ENCODE measurements at regions not wholly inside any gene's neighbourhood (a gene's known extent, or its start where the extent isn't known, plus 50 kb on each side); places are given as distances from the start of the nearest gene placed in this dataset.

DNA sequence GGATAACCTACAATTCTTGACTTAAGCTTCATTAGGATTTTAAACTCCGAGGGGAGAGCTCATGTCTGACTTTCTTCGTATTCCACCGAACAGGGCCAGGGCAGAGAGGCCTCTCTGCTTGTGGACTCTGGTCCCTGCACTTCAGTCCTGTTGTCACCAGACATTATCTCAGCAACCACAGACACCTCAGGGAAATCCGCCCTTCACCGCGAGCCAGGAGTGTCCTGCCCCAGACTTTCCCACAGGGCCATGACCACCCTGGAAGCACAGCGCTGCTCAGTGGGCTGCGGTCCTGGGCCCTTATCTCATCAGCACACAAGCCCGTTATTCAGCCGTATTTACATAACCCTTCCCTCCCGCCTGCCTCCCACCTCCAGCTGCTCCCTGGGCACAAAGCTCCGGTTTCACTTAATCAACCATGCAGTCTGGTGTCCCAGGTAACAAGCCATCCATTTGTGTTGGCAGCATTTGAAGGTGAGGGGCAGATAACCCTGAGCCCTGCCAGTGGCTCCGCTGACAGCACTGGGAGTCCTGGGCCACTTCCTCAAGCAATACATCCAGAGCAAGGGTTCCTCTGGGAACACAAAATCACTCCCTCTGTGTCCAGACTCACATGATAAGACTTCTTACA, 122.8 kb upstream of the RAB4A start:
- Histone ChIP-seq H3K4me3 (ENCODE audit: low read depth, low read length, poor library complexity, severe bottlenecking) (no peak overlapping the region), H3K27ac (ENCODE audit: low read depth, low read length, poor library complexity, severe bottlenecking) (no peak overlapping the region), H3K36me3 (ENCODE audit: insufficient read depth, low read length, poor library complexity, severe bottlenecking) (no peaks in the 10 kb centered on the region), H3K27me3 (replicated peaks; ENCODE audit: insufficient read depth, low read depth, low read length, poor library complexity) (peaks cover 32% of the 10 kb centered on the region), H3K9me3 (ENCODE audit: low read depth, low read length, poor library complexity, severe bottlenecking) (no peaks in the 10 kb centered on the region), H3K4me1 (ENCODE audit: insufficient read depth, low read length, poor library complexity, severe bottlenecking) (no peaks in the 10 kb centered on the region)
- intact Hi-C loops (cut with micrococcal nuclease; ENCODE audit: unreplicated experiment): no loop called here
- TF ChIP-seq, protein P1, sequence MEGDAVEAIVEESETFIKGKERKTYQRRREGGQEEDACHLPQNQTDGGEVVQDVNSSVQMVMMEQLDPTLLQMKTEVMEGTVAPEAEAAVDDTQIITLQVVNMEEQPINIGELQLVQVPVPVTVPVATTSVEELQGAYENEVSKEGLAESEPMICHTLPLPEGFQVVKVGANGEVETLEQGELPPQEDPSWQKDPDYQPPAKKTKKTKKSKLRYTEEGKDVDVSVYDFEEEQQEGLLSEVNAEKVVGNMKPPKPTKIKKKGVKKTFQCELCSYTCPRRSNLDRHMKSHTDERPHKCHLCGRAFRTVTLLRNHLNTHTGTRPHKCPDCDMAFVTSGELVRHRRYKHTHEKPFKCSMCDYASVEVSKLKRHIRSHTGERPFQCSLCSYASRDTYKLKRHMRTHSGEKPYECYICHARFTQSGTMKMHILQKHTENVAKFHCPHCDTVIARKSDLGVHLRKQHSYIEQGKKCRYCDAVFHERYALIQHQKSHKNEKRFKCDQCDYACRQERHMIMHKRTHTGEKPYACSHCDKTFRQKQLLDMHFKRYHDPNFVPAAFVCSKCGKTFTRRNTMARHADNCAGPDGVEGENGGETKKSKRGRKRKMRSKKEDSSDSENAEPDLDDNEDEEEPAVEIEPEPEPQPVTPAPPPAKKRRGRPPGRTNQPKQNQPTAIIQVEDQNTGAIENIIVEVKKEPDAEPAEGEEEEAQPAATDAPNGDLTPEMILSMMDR (conservative IDR thresholded peaks at IDR 0.05; ENCODE audit: low read depth, low read length): no peak
- TF ChIP-seq EZH2 (IDR thresholded peaks at IDR 0.05; ENCODE audit: borderline replicate concordance, low read depth, low read length, poor library complexity, severe bottlenecking): no peak
- no peak for DNase-seq (ENCODE audit: low spot score)
- BruUV-seq (replicated peaks): no TSS peak
- CTCF ChIA-PET: no interaction called here
- POLR2A ChIA-PET (ENCODE audit: low non-redundant PET): no interaction called here

DNA sequence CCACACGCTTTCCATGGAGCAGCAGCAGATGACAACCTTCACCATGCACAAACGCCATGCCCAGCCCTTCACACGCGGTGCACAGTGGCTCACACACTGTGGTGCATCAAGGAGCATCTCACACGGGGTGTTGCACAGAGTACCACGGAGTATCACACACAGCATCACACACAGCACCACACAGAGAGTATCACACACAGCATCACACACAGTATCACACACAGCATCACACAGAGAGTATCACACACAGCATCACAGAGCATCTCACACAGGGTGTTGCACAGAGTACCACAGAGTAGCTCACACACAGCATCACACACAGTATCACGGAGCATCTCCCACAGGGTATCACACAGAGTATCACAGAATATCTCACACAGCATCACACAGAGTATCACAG, 122.2 kb upstream of the RAB4A start:
- Histone ChIP-seq H3K4me1 (ENCODE audit: insufficient read depth, low read length, poor library complexity, severe bottlenecking) (no peaks in the 10 kb centered on the region), H3K27me3 (replicated peaks; ENCODE audit: insufficient read depth, low read depth, low read length, poor library complexity) (peaks cover 32% of the 10 kb centered on the region), H3K4me3 (ENCODE audit: low read depth, low read length, poor library complexity, severe bottlenecking) (no peak overlapping the region), H3K9me3 (ENCODE audit: low read depth, low read length, poor library complexity, severe bottlenecking) (no peaks in the 10 kb centered on the region), H3K27ac (ENCODE audit: low read depth, low read length, poor library complexity, severe bottlenecking) (no peak overlapping the region), H3K36me3 (ENCODE audit: insufficient read depth, low read length, poor library complexity, severe bottlenecking) (no peaks in the 10 kb centered on the region)
- TF ChIP-seq, protein P1 (conservative IDR thresholded peaks at IDR 0.05; ENCODE audit: low read depth, low read length): no peak
- TF ChIP-seq EZH2 (IDR thresholded peaks at IDR 0.05; ENCODE audit: borderline replicate concordance, low read depth, low read length, poor library complexity, severe bottlenecking): no peak
- no TSS peak for BruUV-seq (replicated peaks)
- ChIA-PET CTCF (no interaction called here), POLR2A (ENCODE audit: low non-redundant PET) (no interaction called here)
- intact Hi-C loops (cut with micrococcal nuclease; ENCODE audit: unreplicated experiment): no loop called here
- no peak for DNase-seq (ENCODE audit: low spot score)

DNA sequence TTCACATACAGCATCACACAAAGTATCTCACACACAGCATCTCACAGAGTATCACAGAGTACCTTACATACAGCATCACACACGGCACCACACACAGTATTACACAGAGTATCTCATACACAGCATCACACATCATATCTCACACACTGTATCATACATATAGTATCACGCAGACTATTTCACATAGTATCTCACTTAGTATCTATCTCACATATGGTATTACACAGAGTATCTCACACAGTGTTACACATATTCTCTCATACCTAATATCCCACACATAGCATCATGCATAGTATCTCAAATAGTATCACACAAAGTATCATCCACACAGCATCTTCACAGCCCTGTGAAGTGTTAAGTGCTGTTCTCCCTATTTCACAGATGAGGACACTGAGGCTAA, 121.5 kb upstream of the RAB4A start:
- Histone ChIP-seq H3K9me3 (ENCODE audit: low read depth, low read length, poor library complexity, severe bottlenecking) (no peaks in the 10 kb centered on the region), H3K27ac (ENCODE audit: low read depth, low read length, poor library complexity, severe bottlenecking) (no peak overlapping the region), H3K27me3 (replicated peaks; ENCODE audit: insufficient read depth, low read depth, low read length, poor library complexity) (peaks cover 32% of the 10 kb centered on the region), H3K36me3 (ENCODE audit: insufficient read depth, low read length, poor library complexity, severe bottlenecking) (no peaks in the 10 kb centered on the region), H3K4me3 (ENCODE audit: low read depth, low read length, poor library complexity, severe bottlenecking) (no peak overlapping the region), H3K4me1 (ENCODE audit: insufficient read depth, low read length, poor library complexity, severe bottlenecking) (no peaks in the 10 kb centered on the region)
- BruUV-seq (replicated peaks): no TSS peak
- TF ChIP-seq, protein P1 (conservative IDR thresholded peaks at IDR 0.05; ENCODE audit: low read depth, low read length): no peak
- no peak for TF ChIP-seq EZH2 (IDR thresholded peaks at IDR 0.05; ENCODE audit: borderline replicate concordance, low read depth, low read length, poor library complexity, severe bottlenecking)
- DNase-seq (ENCODE audit: low spot score): no peak
- ChIA-PET CTCF (no interaction called here), POLR2A (ENCODE audit: low non-redundant PET) (no interaction called here)
- intact Hi-C loops (cut with micrococcal nuclease; ENCODE audit: unreplicated experiment): no loop called here
